HG02943 (cell line): ENCODE measurements at regions not wholly inside any gene's neighbourhood (a gene's known extent, or its start where the extent isn't known, plus 50 kb on each side); places are given as distances from the start of the nearest gene placed in this dataset.
"Not testable (repeated sequence)": the region's sequence is repeated elsewhere in the genome, so short reads cannot be mapped to it uniquely, and the experiment has no call there.

Source experiments
- ATAC-seq: cut with Tn5 transposase; IDR thresholded peaks from one replicate; pipeline ENCODE4 v1.9.1; 2021; ENCODE audit warnings: mild to moderate bottlenecking, low read depth, moderate library complexity; ENCODE audit not compliant: unreplicated experiment

DNA sequence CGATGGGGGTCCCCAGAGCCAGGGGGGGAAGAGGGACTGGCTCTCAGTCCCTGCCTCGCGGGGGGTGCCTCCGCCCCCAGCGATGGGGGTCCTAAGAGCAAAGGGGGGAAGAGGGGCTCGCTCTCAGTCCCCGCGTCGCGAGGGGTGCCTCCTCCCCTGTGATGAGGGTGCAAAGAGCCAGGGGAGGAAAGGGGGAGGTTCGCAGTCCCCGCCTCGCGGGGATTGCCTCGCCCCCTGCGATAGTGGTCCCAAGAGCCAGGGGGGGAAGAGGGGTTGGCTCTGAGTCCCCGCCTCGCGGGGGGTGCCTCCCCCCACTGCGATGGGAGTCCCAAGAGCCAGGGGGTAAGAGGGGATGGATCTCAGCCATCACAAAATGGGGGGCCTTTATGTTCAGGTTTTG is 168.5 kb downstream of the ATP6V0E2 start:
- not testable (repeated sequence) for ATAC-seq

DNA sequence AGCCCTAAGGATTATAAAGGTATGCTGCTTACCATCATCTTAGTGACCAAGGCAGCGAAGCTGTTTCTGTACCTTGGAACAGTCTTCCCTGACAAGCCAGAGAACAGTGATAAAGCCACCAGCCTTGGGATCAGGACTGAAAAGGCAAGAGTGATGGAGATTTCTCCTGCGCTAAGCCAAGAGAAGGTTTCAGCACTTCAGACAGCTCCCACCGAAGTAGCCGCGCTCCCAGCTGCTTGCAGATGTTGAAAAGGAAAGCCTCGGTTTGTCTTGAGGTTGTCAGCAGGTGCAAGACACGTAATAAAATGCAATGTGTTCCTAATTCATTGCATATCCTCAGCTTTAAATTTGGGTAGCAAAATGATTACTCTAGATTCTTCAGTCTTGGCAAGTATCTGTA is 171.0 kb downstream of the ATP6V0E2 start:
- not testable (repeated sequence) for ATAC-seq

DNA sequence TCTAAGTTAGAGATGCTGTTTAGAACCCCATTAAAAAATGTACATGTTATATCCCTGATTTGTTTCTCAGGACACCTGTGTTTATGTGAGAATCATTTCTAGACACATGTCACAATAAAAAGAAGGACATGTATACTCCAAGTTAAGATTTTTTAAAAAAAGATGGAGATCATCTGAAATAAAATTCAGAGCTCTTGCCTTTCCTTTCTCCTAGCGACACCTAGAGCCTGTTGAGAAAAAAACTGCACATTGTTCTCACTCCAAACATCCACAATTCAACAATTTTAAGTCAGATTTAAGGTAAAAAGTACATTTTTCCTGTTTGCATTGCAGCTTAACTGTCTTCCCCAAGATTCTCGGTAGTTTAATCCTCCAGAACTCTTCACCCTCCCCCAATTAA is 171.8 kb downstream of the ATP6V0E2 start:
- not testable (repeated sequence) for ATAC-seq

DNA sequence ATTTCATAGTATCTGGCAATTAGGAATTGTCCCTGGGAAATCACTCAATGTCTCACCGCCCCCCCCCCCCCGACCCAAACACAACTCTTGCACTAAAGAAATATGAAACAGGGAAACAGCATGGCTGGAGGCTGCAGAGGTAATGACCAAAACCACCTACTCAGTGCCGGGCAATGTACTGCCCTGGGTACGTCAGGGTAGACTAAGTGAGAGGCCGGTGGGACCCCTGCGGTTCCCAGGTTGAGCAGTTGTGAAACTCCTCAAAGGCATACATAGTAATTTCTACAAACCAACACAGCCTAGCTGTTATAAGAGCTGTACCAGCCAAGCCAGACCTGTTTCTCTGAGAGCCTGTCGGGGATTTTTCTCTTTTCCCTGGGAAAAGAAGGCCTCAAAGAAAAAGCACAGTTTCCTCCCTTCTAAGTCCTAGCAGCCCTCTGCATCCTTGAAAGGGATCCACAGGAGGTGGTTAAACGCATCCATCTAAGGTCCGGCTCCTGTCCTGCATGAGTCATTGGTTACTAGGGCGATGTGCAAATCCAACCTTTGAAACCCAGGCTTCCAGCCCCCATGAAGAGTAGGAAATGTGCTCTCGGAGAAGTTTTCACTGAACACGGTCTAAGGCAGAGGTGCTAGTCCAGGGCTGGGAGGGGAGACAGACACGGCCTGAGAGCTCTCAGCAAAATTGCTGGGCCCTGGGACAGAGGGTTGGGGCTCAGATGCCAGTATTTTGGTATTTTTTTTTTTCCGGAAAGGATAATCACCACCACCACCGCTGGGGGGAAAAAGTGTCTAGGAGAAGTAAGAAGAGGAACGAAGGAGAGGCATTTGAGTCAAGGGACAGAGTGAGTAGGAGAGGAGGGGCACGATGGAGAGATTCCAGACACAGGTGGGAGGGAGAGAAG is 172.8 kb downstream of the ATP6V0E2 start:
- ATAC-seq: not testable (repeated sequence)

DNA sequence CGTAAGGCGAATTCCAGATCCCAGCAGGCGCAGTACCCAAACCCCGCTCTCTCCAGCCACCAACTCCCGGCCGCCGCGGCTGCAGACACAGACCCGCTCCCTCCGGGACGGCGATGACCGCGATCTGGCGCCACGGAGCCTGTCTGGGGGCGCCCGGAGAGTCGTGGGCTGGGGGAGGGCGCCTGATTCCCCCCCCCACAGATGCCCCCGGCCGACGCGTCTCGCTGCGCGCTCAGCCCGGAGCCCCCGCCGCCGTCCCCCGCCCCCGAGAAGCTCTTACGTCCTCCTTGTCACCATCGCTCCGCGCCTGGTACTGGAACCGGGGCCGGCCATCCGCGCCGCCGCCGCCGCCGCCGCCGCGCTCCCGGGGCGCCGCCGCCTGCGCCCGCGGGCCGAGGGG is 173.6 kb downstream of the ATP6V0E2 start:
- ATAC-seq: not testable (repeated sequence)

DNA sequence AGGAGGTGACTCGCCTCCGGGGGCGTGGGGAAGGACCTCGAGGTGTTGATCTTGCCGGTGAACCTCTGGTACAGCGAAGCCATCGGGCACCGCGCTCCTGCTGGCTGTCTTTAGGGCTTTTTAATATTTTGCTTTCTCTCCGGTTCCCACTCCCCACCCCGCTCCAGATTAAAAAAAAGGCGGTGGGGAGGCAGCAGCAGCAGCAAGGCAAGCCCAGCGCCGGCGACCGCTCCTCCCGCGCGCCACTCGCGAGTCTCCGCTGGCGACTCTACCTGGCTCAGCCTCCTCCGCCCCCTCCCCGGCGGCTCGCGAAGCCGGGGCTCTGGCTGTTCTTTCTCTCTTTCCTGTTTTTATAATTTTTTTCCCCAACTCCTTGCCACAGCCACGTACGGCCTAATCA is 174.0 kb downstream of the ATP6V0E2 start:
- not testable (repeated sequence) for ATAC-seq

DNA sequence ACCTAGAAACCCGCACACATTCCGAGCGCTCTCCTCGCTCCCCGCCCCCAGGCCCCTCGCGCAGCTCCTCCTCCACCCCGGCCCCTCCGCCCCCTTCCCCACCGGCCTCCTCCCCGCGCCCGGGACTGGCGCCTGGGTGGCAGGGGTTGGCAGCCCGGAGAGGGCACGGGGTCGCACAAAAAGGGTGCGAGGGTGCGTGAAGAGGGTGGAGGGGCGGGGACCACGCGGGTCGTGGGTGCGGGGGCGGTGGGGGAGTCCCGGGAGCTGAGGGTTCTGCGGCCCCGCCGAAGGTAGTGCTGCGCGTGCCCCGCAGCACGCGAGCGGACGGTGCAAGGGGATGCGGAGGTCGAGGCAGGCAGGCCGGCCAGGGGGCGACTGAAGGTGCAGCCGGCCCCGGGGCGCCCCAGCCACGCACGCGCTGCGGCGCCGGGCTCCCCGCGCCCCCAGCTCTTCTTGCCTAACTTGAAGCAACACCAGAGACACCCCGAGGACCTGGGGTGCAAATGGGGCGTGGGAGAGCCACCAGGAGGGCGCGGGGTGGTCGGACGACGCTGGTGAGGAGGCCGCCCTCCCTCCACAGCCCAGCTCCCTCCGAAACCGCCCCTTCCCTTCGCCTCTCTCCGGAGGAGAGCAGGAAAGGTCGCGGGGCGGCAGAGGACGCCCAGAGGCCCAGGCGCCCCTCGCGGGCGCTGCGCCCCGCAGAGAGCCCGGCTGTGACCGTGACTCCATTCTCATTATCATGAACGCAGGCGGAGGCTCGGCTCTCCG is 174.7 kb downstream of the ATP6V0E2 start:
- ATAC-seq: not testable (repeated sequence)

DNA sequence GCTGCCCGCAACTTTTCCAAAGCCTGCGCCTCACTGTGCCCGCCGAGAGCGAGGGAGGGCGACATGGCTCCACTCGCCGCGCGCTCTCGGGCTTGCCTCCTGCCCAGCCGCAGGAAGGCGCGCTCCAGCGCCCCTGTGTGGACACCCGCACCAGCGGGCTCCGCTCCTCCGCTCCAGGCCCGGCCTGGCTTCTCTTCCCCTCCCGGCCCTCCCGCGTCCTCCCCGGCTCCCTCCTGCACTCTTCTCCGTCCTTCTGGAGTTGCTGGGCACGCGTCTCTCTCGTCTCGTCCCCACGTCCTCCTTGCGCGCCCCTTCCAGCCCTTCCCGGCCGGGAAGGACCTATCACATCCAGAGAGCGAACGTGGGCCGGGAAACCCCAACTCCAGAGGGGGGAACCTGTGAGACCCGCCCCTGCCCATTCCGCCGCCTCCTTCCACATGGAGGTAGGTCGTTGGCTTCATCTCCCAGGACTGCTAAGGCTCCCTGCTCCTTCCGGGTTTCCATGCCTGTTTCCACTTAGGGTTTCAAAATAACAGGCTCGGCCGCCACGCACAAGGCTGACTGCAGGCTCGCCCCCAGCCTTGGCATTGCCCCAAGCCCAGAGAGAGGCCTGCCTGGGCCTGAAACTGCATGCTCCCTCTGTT is 175.4 kb downstream of the ATP6V0E2 start:
- ATAC-seq: not testable (repeated sequence)

DNA sequence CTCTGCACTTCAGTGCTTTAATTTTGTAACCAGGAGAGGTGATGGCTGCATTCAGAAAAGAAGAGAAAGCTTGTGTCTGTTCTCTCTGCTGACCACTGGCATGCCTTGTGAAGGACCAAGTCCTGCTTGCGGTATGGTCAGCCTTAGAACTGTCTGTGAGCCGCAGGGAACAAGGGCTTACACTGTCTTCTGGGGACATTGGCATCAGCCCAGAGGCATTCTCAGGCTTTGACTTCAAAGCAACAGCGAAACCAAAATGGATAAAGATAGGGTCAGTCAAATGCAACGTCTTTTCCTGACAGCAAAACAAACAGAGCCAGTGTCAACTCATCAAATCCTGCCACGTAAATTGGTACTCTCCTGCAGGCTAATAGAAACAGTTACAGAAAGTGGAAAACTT is 179.6 kb downstream of the ATP6V0E2 start:
- ATAC-seq: not testable (repeated sequence)

DNA sequence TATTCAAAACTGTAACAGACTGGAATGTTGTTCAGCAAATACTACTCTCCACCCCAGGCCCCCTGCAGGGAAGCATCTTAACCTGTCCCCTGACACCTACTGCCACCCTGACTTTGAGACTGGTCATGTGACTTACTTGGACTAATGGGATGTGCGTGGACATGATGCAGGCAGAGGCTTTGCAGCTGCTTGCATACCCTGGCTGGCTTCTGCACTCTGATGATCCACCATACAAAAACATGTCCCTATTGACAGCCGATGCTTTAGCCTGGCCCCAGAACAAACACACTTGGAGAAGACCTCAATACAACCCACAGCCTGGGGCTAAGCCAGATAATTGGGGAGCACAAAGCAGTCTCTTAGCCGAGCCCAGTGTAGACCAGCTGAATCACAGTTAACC is 180.5 kb downstream of the ATP6V0E2 start:
- ATAC-seq: not testable (repeated sequence)

DNA sequence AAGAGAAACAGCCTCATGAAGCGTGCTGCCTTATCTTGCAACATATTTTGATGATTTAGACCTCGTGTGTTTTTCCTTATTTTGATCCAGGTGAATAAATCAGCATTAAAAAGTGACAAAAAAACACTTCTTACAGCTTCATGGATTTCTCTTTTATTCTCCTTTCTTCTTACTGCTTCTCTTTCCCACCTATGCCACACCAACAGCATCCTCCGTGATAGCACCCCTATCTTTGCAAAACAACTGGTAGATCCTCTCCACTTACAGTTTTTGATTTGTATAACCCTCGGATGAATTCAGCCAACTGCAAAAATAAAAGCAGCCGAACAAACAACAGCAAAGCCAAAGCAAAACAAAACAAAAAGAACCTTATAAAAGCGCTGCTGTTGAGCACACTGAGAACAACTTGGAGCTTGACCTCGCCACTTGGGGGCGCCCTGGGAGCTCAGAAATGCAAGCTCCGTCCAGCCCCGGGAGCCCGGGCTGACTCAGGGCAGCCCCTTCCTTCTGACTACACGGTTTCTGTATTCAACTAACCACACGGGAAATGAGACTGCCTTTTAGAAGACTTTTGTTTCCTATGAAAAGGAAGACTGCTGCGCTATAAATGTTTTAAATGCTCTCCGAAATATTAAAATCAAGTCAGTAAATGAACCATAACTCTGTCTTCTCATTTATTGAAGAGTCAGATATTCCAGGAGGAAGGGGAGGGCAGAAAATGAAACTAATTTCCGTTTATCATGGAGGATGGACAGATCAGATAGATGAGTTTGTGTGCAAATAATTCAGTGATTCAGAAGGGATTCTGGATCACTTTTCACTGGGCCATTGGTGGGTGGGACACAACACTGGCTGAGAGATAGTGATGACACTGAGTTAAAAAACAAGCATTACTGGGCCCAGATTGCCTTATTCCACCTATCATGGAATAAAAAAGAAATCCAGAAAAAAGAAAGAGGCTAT is 186.8 kb downstream of the ATP6V0E2 start:
- peak; percentile 95 for ATAC-seq

DNA sequence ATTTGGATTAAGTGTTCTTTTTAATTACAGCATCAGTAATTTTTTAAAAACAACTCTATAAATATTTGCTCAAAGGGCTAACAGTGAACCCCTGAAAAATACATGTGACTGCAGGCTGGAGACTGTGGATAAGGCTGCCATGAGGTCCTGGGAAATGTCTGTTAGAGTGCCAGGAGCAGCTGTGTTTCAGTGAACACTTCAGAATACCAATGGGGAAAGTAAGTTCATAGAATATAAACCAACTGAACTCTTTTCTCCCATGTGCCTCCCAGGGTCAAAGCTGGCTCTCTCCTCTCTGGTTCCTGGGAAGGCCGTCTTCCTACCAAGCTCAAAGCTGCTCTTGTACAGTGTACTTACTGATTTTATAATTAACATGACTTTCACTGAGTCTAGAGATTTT is 189.4 kb downstream of the ATP6V0E2 start:
- not testable (repeated sequence) for ATAC-seq

DNA sequence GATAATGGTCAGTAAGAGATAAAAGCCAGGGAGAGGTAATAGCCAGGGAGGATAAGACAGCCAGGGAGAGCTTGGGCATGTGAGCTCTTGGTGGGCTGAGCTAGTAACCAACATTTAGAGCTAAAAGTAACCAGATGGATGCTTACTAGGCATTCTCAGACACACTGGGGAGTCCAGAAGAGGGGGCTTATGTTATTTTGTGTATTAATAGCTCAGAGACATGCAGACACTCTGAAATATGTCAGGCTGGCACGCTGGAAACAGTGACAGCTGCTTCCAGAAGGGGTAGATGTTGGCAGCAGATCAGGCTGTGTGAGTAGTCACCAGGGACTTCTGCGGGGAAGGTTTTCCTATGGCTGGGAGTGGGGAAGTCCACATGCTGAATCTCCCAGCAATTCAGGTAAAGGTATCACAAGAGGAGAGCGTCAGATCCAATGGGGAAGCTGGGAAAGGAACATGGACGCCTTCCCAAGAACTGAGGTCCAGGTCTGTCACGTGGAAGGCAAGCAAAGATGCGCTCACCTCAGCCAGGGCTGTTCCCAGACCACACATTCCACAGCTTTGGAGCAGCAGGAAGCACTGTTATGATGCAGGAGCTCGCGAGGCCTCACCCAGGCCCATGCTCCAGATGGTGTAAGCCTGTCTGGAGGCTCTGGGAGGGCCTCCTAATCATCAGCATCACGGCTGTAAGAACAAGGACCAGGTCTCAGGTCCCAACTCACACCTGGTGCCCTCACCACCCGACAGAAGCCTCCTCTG is 196.0 kb downstream of the ATP6V0E2 start:
- not testable (repeated sequence) for ATAC-seq

DNA sequence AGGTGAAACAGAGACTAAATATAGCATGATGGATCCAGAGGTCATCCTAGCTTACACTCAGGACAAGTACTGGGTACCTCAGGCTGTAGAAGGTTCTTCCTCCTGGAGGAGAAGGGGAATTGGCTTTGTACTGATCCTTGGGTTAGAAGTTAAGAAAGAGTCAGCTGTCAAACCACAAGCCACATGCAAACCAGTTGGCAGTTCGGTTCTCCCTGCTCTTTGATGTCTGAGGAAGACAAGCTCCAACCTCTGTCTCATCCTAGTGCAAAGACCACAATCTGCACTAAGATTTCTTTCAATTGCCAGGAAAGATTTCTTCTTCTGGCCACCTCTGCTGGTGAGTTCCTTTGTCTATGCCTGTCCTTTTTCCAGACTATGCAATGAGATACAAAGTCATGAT is 203.8 kb downstream of the ATP6V0E2 start:
- not testable (repeated sequence) for ATAC-seq

DNA sequence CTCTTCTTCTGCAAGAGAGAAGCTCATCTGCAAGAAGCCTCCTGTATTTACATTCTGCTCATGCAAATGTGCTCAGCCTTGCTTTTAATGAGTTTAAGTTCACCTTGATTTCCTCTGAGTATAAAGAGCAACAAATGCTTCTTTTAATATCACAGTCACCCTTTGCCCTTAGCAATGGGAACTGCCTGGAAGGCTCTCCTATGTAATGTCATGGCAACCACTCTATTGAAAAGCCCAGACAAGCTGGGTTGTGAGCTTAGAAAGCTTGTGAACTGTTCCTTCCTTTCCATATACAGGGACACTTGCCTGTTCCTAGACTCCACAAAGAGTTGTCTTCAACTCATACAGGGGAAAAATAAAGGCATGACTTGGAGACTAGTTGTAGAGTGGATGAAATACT is 208.1 kb downstream of the ATP6V0E2 start:
- not testable (repeated sequence) for ATAC-seq

DNA sequence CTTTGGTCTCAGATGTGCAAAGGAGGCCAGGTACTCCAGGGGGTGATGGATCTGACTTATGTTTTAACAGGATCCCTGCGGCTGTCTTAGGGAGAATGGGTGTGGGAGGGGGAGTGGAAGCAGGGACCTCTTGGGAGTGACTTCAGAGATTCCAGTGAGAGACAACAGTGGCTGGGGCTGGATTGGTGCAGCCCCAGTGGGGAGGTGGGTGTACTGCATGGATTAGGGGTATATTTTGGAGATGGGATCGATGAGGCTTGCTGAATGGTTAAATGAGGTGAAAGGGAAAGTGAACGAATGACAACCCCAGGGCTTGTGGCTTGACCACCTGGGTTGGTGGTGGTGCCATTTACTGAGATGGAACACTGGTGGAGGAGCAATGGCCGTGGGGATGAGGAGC is 211.0 kb downstream of the ATP6V0E2 start:
- not testable (repeated sequence) for ATAC-seq

DNA sequence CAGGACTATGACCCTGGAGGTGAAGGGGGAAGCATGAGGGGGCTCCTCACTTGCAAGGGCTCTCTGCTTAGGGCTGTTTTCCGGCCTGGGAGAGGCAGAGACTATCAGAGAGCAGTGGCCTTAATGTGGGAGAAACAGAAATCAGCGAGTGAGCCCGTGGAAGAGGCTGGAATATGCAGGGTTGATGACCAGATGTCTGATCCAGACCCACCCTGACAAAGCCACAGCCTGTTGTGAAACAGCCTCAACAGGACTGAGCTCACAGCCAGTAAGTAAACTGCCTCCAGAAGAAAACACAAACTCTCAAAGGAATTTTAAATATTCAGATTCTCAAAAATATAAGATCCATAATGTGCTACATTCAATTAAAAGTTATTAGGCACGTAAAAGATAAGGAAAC is 213.7 kb downstream of the ATP6V0E2 start:
- ATAC-seq: not testable (repeated sequence)

DNA sequence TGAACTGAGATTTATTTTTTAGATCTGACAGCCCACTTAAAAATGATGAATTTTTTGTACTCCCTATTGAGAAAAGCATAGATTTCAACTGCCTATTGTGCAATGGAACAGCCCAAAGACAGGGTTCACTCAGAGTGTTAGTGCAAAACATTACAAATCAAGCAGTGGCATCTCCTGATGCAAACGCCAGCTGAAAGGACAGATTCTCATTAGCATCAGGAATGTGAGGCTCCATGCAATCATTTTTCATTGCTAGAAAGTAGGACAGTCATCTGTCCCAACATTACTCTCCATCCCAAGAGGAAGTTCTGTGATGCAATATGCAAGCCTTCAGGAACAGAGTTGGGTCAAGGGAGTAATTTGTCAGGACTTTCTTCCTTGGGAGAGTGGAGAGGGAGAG is 215.4 kb downstream of the ATP6V0E2 start:
- not testable (repeated sequence) for ATAC-seq

DNA sequence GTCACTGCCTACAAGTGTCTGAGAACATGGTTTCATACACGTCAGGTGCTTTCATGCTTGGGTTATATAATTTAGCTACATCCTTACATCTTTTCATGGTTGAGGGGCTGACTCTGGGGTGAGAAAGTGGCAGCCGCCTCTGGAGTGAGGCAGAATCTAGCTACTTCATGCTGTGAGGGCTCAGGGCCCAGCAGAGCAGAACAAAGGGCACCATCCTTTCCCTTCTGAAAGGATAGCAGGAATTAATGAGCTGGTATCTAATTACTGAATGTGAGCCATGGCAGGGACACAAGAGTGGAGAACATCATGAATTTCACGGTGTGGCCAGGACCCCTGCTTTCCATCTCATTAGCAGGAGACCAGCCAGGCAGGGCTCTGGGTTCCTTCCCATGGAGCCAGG is 217.0 kb downstream of the ATP6V0E2 start:
- not testable (repeated sequence) for ATAC-seq
